GM18519 (cell line): ENCODE measurements at regions not wholly inside any gene's neighbourhood (a gene's known extent, or its start where the extent isn't known, plus 50 kb on each side); places are given as distances from the start of the nearest gene placed in this dataset.

Experiments
- ATAC-seq: cut with Tn5 transposase; IDR thresholded peaks from one replicate; pipeline ENCODE4 v1.9.1; 2021; ENCODE audit warnings: mild to moderate bottlenecking, moderate library complexity; ENCODE audit not compliant: unreplicated experiment, low FRiP score

DNA sequence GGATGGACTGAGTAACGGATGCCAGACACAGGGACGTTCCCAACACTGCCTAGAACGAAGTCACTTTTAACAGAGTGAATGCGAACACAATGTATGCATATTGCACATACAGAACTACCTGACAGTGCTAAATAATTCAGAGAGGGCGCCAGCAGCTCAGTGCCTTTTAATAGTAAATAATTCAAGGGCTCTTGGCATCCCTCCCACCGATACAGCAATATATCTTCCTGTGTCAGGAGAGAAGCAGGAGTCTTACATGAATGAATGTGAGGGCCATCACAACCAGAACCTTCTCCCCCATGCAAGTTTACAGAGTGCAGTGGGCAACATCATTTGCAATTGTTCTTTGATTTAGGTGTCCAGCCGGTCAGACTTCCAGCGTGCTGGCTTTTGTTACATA, 88.4 kb upstream of the KCNG1 start:
- no peak for ATAC-seq

DNA sequence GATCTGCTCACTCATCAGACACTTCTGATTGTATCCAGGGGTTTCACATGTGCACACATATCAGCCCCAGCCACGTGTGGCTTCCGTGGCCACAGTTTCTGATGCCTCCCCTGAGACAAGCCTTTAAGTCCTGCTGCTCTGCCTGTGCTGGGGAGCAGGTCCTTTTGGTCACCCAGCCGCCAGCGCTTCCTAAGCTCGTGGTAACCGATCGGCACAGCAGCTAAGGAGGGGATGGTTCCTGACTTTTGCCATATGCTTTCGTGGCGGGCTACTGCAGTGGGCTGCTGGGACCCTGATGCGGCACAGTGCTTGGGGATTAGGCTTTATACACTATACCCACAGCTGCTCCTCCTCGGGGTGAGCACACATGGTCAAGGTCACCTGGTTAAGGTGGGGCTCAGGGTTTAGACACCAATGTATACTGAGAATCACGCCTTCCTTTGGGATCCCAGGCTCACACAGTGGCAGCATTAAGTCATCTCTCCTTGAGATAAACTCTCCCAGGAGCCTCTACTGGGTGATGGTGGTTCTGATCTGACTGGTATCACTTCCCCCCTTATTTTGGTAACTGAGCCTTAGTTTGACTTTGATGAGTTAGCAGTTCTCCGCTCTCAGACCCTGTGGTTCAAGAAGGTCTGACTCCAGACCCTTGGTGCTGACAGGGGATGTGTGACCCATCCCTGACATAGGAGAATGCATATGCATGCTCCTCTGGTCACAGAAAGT, 85.9 kb upstream of the KCNG1 start:
- ATAC-seq, result no peak

DNA sequence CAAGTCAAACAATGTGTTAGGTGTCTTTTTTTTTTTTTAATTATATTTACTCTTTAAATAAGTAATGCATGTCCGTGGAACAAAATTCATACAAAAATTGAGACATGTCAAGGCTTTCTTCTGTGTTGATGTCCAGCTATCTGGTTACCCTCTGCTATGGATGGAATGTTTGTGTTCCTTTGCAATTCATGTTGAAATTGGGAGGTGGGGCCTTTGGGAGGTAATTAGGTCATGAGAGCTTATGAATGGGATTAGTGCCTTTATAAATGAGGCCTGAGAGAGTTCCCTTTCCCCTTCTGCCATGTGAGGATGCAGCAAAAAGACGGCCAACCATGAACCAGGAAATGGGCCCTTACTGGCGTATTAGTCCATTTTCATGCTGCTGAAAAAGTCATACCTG, 83.1 kb upstream of the KCNG1 start:
- no peak for ATAC-seq

DNA sequence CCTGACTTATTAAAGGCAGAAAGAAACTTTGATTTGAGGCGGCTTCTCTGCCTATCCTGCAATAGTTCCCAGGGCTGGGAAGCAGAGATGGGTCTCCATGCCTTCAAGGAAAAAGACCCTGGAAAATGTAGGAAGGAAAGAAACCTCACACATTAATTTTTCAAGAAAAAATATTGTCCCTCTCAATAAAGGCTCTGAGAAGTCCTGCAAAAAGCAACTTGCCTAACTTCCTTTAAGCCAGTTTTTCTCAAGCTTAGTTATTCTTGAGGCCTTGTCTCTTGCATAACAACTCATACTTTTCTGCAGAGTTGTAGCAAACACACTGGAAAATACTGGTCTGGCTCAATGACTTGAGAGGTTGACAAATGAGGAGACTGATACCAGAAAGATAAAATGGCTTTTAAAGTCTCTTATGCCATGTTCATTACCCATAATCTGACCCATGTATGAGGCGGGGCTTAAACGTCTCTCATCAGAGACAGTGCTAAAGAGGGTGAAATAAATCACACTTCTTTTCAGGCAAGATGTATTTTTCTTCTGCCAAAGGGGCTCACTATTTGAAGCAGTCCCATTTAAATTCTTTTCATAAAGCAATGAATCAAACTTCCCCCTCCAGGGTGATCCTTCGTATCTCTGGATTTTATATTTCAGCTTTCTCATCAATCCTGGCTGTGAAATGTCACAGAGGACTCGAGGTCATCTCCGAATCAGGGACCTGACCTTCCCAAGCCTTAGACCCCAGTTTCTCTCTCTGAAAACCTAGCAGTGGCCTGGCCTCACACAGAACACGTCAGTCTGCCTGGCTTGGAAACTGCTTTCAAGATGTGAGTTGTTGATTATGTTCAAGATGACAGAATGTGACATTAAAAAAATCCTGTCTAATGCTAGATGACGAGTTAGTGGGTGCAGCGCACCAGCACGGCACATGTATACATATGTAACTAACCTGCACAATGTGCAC, 82.3 kb upstream of the KCNG1 start:
- ATAC-seq, result no peak

DNA sequence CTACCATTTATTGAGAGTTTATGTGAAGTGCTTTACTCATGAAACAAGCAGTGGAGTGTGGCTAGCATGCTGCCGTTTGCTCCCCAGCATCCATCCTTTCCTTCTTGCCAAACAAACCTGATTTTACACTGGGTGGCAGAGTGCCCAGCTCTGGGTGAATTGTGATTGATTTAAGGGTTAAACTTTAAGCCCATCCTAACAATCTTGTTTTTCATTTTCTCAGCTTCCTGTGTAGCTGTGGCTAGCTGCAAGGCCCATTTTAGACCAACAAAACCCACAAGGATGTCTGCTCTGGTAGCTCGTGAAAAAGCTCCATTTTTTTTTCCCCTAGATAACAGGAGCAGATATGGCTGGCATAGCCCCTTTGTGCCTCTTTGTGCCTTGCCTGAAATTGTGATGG, 77.7 kb upstream of the KCNG1 start:
- ATAC-seq, result no peak

DNA sequence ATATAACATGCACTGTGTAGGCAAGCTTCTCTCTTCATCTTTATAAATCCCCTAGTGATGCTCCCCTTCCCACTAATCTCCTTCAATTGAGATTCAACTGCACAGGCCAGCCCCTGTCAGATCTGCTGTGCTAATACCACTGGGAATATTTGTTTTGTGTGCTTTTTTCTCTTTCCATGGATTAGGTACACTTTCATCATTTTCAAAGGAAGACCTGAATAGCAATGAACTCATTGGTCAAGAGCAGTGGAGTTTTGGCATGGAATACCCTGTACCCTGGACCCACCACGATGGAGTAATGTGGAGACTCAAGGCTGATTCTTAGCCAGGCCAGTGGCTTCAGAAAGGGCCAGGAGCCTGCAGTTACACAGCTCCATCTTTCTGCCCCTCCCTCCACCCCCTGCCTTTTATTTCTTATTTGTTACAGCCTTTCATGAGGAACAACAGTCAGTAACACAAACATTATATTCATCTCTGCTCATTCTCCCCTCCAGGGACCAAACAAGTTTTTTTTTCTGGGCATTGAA, 75.4 kb upstream of the KCNG1 start:
- ATAC-seq, result no peak

DNA sequence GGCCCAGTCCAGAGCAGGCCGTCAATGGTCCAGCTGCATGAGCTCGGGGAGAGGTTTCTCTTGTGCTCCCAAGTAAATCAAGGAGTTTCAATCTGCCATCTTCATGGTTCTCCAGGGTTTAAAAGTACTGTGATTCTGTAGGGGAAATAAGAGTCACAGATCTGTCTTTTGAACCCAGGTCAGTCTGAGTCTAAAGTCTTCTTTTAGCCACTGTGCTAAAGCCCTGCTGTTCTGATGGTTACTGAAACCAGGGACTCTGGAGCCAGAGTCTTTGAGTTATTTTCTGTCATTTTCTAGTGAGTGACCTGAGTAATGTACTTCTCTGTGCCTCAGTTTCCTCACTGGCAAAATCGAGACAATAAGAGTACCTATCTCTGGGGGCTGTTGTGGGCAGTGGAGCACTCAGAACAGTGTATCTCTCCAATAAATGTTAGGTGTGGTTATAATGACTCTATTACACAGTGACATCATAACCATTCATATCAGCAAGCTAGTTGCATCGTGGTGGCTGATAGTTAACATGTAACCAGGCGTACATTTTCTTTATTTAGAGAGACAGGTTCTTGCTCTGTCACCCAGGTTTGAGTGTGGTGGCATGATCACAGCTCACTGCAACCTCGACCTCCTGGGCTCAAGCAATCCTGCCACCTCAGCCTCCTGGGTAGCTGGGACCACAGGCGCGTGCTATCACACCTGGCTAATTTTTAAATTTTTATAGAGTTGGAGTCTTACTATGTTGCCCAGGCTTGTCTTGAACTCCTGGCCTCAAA, 74.6 kb upstream of the KCNG1 start:
- ATAC-seq, result no peak

DNA sequence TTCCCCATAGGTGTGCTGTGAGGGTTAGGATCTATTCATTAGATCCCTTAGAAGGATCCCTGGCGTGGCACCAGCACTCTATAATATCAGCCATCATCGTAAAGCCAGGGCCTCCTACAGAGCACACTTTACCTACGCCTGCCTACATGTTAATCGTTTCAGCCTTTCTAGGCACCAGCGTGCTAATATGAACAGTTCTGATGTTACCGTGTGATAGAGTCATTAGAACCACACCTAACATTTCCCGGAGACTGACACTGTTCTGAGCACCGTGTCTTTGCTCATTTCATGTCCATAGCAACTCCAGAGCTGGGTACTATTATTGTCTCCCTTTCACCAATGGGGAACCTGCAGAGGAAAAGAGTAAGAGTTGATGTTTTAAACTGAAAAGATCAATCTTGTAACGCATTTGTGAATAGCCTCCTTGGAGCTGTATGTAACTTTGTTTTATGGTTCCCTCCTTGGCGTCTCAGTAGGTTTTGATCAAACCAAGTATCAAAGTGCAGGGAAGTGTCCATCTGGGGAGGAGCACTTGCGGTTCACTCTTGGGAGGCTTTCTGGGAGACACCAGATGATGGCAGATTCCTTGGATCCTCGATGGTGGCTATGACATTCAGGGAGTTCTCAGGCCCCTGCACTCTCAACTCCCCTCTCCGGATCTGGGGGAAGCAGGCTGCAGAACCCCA, 73.8 kb upstream of the KCNG1 start:
- no peak for ATAC-seq

DNA sequence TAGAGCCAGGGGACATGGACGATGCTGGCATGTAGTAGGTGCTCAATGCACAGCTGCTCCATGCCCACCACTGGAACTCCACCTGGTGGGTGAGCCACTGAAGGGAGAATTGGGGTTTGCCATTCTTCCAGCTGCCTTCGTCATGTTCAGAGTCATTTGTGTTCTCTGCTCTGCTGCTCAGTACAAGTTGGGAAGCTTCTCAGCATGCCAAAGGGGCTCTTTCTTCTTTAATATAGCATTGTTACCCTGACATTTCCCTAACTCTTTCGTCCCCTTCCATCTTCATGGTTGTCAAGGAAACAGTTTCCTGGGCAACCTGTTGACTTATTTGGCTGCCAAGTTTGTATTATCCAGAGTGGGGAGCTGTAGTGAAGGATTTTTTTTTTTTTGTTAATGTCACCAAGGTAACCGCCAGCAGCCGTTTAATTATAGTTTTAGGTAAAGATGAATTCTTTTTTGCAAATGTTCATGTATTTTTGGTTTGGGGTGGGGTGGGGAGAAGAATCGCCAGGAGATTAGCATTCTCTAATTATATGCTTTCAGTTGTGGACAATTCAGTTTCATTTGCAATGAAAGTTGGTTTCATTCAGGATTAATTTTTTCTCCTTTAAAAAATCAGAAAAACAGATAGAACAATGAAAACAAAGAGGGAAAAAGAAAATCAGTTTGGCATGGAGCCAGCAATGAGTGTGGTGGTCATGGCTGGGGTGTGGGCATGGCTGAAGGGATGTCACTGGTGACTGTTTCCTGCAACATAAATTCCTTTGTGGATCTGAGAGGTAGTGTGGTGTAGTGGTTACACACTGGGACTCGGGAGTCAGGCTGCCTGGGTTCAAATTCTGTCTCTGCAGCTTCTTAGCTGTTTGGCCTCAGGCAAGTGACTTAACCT, 73.0 kb upstream of the KCNG1 start:
- ATAC-seq, result no peak

DNA sequence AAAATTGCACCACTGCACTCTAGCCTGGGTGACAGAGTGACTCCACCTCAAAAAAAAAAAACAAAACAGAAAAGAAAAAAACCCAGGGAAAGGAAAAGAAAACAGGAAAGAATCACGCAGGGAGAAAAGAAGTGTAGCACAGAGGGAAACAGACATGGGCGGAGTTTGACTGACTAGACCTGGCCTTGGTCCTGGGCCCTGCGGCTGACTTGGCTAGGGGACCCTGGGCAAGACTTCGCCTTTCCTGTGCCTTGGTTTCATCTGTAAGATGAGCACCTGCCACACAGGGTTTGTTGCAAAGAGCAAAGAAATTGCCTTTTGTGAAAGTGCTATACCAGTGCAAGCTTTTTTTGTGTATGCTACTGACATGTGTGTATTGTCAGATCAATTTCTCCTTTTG, 71.3 kb upstream of the KCNG1 start:
- no peak for ATAC-seq

DNA sequence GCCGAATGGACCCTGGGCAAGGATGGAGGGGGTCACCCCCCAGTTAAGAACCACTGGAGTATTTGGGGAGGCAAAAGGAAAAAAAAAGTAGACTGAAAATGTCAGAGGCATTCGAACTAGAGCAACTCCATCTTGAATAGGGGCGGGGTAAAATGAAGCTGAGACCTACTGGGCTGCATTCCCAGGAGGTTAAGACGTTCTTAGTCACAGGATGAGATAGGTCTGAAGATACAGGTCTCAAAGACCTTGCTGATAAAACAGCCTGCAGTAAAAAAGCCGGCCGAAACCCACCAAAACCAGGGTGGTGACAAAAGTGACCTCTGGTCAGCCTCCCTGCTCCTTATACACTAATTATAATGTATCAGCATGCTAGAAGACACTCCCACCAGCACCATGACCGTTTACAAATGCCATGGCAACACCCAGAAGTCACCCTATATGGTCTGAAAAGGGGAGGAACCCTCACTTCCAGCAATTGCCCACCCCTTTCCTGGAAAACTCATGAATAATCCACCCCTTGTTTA, 70.4 kb upstream of the KCNG1 start:
- ATAC-seq, result no peak

DNA sequence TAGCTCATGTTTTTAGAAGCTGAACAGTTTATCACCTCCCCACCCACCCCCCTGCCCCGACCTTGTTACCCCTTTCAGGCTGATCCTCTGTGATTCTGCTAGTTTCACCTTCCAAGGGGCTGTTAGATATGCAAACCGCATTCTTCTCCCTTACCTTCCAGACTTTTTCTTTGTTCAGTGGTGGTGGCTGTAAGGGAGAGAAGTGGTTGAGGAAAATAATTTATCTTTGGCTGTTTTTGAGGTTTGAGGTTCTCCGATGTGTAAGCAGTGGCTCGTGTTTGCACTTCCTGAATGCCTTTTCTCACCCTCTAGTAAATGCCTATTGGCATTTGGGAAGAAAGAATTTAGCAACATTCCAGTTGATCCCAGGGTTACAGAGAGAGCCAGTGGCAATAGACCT, 69.4 kb upstream of the KCNG1 start:
- no peak for ATAC-seq

DNA sequence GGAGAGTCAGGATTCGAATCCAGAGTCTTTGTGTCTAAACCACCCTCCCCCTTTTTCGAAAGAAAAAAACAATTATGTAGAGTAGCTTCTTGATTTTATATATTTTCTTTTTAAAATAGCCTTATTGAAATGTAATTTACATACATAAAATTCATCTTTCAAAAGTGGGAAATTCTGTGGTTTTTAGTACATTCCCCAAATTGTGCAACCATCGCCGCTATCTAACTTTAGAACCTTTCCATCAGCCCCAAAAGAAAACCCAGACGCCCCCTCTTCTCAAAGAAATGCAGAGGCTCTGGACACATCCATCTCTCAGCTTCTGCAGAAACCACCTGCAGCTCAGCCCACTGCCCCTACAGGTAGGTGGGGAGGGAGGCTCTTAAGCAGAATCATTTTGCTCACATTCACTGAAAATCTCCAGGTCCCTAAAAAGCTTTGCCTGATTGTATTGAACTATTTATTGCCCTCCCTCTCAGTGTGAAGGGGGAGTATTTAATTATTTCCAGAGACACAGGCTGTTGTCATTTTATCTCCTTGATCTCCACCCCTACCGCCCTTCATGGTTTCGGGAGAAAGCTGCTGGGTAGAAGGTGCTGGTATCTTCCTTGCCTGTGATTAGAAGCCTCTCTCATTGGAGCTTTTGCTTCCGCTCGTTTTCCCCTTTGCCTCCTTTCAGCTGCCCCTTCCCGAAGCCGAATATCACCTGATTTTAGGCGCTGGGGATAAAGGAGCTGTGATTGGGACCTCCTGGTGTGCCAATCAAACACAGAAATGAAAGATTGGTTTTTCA, 68.7 kb upstream of the KCNG1 start:
- no peak for ATAC-seq

DNA sequence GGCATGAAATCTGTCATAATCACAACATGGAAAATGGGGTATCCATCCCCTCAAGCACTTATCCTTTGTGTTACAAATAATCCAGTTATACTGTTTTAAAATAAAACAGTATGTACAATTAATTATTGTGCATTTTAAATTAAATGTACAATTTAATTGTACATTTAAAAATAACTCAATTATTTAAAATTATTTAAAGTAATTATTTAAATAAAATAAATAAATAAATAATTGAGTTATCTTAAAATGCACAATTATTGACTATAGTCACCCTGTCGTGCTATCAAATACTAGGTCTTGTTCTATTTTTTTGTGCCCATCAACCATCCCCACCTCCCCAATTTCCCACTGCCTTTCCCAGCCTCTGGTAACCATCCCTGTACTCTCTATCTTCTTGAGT, 66.9 kb upstream of the KCNG1 start:
- no peak for ATAC-seq

DNA sequence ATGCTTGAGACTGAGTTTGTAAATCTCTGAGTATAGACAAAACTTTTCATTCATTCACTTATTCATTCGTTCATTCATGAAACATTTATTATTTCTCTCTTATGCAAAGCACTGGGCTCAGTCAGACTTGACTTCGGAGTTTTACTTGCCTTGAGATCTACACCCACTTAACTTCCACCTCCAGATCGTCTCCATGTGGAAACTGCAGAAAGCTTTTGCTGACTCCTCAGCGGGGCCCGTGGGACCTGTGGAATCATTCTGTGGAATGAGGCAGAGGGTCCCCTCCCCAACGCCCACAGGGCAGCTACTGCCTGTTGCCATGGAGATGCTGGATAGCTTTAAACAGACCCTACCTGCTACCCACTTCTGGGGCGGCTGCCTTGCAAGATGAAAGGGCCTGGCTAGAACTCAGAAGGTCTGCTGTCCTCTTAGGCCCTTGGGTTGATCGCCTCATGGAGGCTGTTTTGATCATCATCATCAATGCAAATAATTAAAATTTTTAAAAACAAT, 66.4 kb upstream of the KCNG1 start:
- no peak for ATAC-seq

DNA sequence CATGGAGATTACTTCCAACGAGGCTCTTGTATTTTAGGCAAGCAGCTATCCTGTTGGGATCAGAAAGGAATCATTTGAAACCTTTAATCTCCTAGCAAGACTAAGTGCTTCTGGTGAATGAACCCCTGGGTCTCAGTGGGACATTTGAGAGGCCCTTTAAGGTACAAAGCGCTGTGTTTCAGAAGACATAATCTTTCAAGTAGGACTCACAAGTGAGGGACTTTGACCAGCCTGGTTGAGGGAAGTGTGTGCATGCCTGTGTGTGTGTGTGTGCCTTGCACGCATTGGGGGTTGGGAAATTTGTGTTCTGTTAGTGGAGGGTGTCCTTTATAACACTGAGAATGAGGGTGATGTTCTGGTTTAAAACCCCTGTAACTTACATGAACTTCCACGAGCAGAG, 64.4 kb upstream of the KCNG1 start:
- ATAC-seq, result no peak

DNA sequence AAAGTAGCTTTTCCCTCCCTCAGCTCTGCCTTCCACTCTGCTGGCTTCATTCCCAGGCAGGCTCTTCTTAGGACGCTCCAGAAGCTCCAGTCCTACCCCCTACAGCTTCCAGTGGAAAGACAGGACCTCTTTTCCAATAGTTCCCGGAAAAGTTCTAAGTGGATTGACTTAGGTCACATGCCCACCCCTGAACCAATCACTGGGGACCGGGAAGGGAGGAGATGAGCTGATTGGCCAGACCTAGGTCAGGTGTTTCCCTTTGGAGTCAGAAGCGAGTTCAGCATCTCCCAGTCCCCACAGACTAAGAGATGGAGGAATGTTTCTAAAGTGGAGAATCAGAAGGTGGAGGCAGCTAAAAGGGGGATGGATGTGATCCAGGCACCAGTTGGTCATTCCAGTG, 62.9 kb upstream of the KCNG1 start:
- no peak for ATAC-seq
